ENCODE measurements at regions not wholly inside any gene's neighbourhood (a gene's known extent, or its start where the extent isn't known, plus 50 kb on each side); places are given as distances from the start of the nearest gene placed in this dataset.

GRCh38 chr3:15851735-15852134 lies 54.0 kb upstream of the ANKRD28 start:
- Histone ChIP-seq H3K4me3 (no peak overlapping the region), H3K36me3 (no peaks in the 10 kb centered on the region), H3K27me3 (no peaks in the 10 kb centered on the region), H3K9me3 (peaks cover 0 to 18% of the 10 kb centered on the region in 2 donors), H3K27ac (no peak overlapping the region), H3K4me1 (no peaks in the 10 kb centered on the region)
- DNase-seq (ENCODE audit: low spot score): no peak
- TF ChIP-seq, protein P1, sequence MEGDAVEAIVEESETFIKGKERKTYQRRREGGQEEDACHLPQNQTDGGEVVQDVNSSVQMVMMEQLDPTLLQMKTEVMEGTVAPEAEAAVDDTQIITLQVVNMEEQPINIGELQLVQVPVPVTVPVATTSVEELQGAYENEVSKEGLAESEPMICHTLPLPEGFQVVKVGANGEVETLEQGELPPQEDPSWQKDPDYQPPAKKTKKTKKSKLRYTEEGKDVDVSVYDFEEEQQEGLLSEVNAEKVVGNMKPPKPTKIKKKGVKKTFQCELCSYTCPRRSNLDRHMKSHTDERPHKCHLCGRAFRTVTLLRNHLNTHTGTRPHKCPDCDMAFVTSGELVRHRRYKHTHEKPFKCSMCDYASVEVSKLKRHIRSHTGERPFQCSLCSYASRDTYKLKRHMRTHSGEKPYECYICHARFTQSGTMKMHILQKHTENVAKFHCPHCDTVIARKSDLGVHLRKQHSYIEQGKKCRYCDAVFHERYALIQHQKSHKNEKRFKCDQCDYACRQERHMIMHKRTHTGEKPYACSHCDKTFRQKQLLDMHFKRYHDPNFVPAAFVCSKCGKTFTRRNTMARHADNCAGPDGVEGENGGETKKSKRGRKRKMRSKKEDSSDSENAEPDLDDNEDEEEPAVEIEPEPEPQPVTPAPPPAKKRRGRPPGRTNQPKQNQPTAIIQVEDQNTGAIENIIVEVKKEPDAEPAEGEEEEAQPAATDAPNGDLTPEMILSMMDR (IDR thresholded peaks at IDR 0.05): no peak

- H3K4me3 ChIP-seq: peak overlapping the region; percentile 86 to 94
- no peaks in the 10 kb centered on the region for H3K27me3 ChIP-seq
- H3K4me1 ChIP-seq: peaks cover 0 to 13% of the 10 kb centered on the region in 2 donors
- H3K36me3 ChIP-seq: no peaks in the 10 kb centered on the region
- TF ChIP-seq, protein P1 (IDR thresholded peaks at IDR 0.05): peak in 1 of 2 donors; percentile 23
- H3K27ac ChIP-seq: peak overlapping the region; percentile 64 to 75
- no peaks in the 10 kb centered on the region for H3K9me3 ChIP-seq
- no peak for DNase-seq (ENCODE audit: low spot score)
Observed at GRCh38 chr3:15858547-15859506, 61.0 kb upstream of the ANKRD28 start.

DNA sequence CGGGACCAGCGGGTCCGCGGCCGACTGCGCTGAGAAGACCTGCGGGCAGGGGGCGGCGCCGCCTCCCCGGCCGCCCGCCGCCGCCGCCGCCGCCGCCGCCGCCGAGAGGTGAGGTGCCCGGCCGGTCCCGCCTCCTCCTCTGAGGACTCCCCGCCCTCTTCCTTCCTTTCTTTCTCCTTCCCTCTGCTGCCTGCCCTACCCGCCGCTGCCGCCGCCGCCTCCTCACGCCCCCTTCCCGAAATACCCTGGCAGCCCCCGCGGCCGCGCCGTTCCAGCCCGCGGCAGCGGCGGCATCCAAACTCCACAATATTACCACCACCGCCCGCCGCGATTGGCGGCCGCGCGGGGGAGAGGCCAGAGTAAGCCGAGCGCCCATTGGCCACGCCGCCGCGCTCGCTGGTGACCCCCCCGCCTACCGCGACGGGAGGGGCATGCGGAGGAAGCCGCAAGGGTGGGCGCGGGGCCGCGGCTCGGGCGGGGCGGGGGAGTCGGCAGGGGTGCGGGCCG lies 61.8 kb upstream of the ANKRD28 start:
- TF ChIP-seq, protein P1 (IDR thresholded peaks at IDR 0.05): no peak
- Histone ChIP-seq H3K27me3 (no peaks in the 10 kb centered on the region), H3K9me3 (no peaks in the 10 kb centered on the region), H3K4me1 (peaks cover 0 to 13% of the 10 kb centered on the region in 2 donors), H3K36me3 (no peaks in the 10 kb centered on the region), H3K27ac (peak overlapping the region; percentile 64 to 75), H3K4me3 (peak overlapping the region; percentile 86 to 94)
- peak; percentile 73 for DNase-seq (ENCODE audit: low spot score)

DNA sequence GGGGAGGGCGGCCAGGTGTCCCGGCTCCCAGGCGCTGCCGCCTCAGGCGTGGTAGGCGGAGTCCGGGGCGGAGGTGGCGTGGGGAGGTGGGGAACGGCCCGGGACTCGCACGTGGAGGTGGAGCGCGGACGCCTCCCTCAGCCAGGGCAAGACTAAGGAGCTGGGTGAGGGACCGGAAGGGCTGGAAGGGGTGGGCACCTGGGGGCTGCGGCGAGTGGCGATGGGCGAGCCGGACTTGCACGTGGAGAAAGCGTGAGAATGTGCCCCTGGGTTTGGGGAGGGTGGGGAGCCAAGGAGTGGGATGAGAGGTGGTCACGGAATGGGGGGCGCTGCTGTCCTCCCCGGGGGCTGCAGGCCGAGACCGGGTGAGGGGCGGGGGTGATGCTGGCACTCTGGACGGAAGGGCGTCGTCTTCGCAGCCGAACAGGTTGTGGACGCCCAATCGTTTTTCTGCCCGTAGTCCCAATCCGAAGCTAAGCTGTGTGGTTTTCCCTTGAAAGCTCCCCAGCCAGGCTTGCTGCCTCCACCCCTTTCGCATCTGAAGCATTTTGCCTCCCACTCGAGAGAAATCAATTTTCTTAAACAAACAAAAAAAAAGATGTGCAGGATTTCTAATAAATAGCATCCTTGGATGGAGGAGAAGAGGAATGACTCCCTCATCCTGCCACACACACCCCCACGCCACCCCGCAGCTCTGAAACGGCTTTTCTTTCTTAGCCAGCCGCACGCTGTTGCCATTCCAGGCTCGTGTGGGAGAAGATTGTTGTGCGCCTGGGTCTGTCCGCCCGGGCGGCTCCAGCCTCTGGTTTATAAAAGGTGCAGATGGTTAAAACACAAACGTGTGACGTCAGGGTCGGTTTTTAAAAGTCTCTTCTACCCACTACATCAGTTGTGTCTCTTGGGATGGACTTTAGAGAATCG lies 62.5 kb upstream of the ANKRD28 start:
- Histone ChIP-seq H3K4me1 (peaks cover 0 to 13% of the 10 kb centered on the region in 2 donors), H3K27me3 (no peaks in the 10 kb centered on the region), H3K27ac (peak overlapping the region; percentile 56 to 64), H3K4me3 (peak overlapping the region; percentile 86 to 94), H3K36me3 (no peaks in the 10 kb centered on the region), H3K9me3 (no peaks in the 10 kb centered on the region)
- TF ChIP-seq, protein P1 (IDR thresholded peaks at IDR 0.05): no peak
- DNase-seq (ENCODE audit: low spot score): no peak

DNA sequence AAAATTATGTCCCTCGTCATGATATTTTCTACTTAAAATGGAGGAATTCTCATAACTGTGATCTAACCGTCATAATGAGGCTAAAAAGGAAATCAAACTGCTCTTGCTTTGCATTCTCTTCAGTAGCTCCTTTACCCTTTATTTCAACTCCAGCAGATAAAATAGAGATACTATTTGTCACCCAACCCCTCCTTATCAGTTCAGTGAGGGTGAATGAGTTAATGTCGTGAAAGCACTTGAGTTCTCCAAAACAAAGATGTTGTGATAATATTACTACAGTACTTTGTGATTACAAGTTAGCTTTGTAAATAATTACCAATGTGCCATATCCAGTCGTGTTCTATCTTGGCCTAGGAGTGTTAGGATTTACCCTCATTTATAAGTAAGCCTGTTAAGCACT lies 63.4 kb upstream of the ANKRD28 start:
- peaks cover 0 to 13% of the 10 kb centered on the region in 2 donors for H3K4me1 ChIP-seq
- no peaks in the 10 kb centered on the region for H3K36me3 ChIP-seq
- TF ChIP-seq, protein P1 (IDR thresholded peaks at IDR 0.05): no peak
- H3K4me3 ChIP-seq: no peak overlapping the region
- no peak overlapping the region for H3K27ac ChIP-seq
- no peaks in the 10 kb centered on the region for H3K27me3 ChIP-seq
- no peak for DNase-seq (ENCODE audit: low spot score)
- H3K9me3 ChIP-seq: no peaks in the 10 kb centered on the region

All from right atrium auricular region (tissue), 2 donors.